AG10803 (cell line): ENCODE measurements at regions not wholly inside any gene's neighbourhood (a gene's known extent, or its start where the extent isn't known, plus 50 kb on each side); places are given as distances from the start of the nearest gene placed in this dataset.
A peak's percentile ranks its signal among the peaks of the same experiment; 100 is the strongest.

Experiments
- DNase-seq: peaks from one replicate; pipeline ENCODE4 v3.0.0; 2010; ENCODE audit warnings: low read depth
- H3K4me3 ChIP-seq: 2 replicates; pipeline ENCODE4 v1.5.1; 2011; ENCODE audit warnings: mild to moderate bottlenecking, low read length, control low read depth
- CTCF ChIP-seq: conservative IDR thresholded peaks from 2 replicates; pipeline ENCODE4 v1.5.1; 2011; ENCODE audit warnings: mild to moderate bottlenecking, low read length, control low read depth, inconsistent platforms

GRCh38 chr2:47277987-47278386 lies 91.1 kb upstream of the EPCAM start:
- H3K4me3 ChIP-seq = no peak overlapping the region
- no peak for TF ChIP-seq CTCF
- no peak for DNase-seq

- no peak for DNase-seq
- no peak for TF ChIP-seq CTCF
These were observed 91.9 kb upstream of the EPCAM start for GRCh38 chr2:47277187-47277586.

GRCh38 chr2:47276061-47276460 lies 93.0 kb upstream of the EPCAM start:
- no peak for TF ChIP-seq CTCF
- DNase-seq = no peak
- no peak overlapping the region for H3K4me3 ChIP-seq

More at GRCh38 chr2:47277187-47277586, 91.9 kb upstream of the EPCAM start:
- H3K4me3 ChIP-seq = no peak overlapping the region

- H3K4me3 ChIP-seq = no peak overlapping the region
- TF ChIP-seq CTCF = peak; percentile 10; the same call in 1 of the 2 replicates
- DNase-seq = peak; percentile 76
These were observed 94.9 kb upstream of the EPCAM start for GRCh38 chr2:47274054-47274782.

- H3K4me3 ChIP-seq = peak overlapping the region; percentile 45; the same call in 1 of the 2 replicates
- TF ChIP-seq CTCF = no peak
- DNase-seq = no peak
These were observed 96.0 kb upstream of the EPCAM start for GRCh38 chr2:47272905-47273758.

- peak; percentile 68 for TF ChIP-seq CTCF
- peak overlapping the region; percentile 45 for H3K4me3 ChIP-seq
- peak; percentile 61 for DNase-seq
These were observed 95.9 kb upstream of the CALM2 start for GRCh38 chr2:47272031-47272864.
